ENCODE measurements at regions not wholly inside any gene's neighbourhood (a gene's known extent, or its start where the extent isn't known, plus 50 kb on each side); places are given as distances from the start of the nearest gene placed in this dataset.

GRCh38 chr12:127726671-127727315 lies 540.2 kb upstream of the TMEM132C start:
- DNase-seq (ENCODE audit: low spot score): no peak
- H3K27ac ChIP-seq (ENCODE audit: low read depth, low read length, poor library complexity, severe bottlenecking): no peak overlapping the region
- no peak overlapping the region for H3K4me2 ChIP-seq (ENCODE audit: low read length)
- no peaks in the 10 kb centered on the region for H3K9me3 ChIP-seq (ENCODE audit: low read length)
- H3K9me2 ChIP-seq (ENCODE audit: insufficient read depth, low read length): no peaks in the 10 kb centered on the region
- H3K36me3 ChIP-seq (ENCODE audit: insufficient read depth, low read length): no peaks in the 10 kb centered on the region
- no peak overlapping the region for H3K4me3 ChIP-seq (ENCODE audit: low read depth, low read length, poor library complexity, severe bottlenecking)
- BruUV-seq (replicated peaks): no TSS peak
- no peaks in the 10 kb centered on the region for H3K79me2 ChIP-seq (ENCODE audit: insufficient read depth, low read depth, low read length)
- no peaks in the 10 kb centered on the region for H3K4me1 ChIP-seq (ENCODE audit: insufficient read depth, low read length, poor library complexity, severe bottlenecking)
- CTCF ChIA-PET (ENCODE audit: unreplicated experiment): no interaction called here
- intact Hi-C loops (cut with micrococcal nuclease; ENCODE audit: unreplicated experiment): no loop called here
- H4K20me1 ChIP-seq (ENCODE audit: insufficient read depth, low read length): no peaks in the 10 kb centered on the region
- TF ChIP-seq CTCF (conservative IDR thresholded peaks at IDR 0.05; ENCODE audit: low read length): no peak
- no peak for TF ChIP-seq EZH2phosphoT487 (IDR thresholded peaks at IDR 0.05; ENCODE audit: borderline replicate concordance, low read depth, low read length)
- H2AFZ ChIP-seq (ENCODE audit: low read length): no peak overlapping the region
- POLR2A ChIA-PET: no interaction called here

GRCh38 chr12:127728285-127728684 lies 538.7 kb upstream of the TMEM132C start:
- Histone ChIP-seq H3K36me3 (ENCODE audit: insufficient read depth, low read length) (no peaks in the 10 kb centered on the region), H4K20me1 (ENCODE audit: insufficient read depth, low read length) (no peaks in the 10 kb centered on the region), H3K27ac (ENCODE audit: low read depth, low read length, poor library complexity, severe bottlenecking) (no peak overlapping the region), H3K4me3 (ENCODE audit: low read depth, low read length, poor library complexity, severe bottlenecking) (no peak overlapping the region), H2AFZ (ENCODE audit: low read length) (no peak overlapping the region), H3K9me2 (ENCODE audit: insufficient read depth, low read length) (no peaks in the 10 kb centered on the region), H3K4me2 (ENCODE audit: low read length) (no peak overlapping the region), H3K79me2 (ENCODE audit: insufficient read depth, low read depth, low read length) (no peaks in the 10 kb centered on the region), H3K9me3 (ENCODE audit: low read length) (no peaks in the 10 kb centered on the region), H3K4me1 (ENCODE audit: insufficient read depth, low read length, poor library complexity, severe bottlenecking) (no peaks in the 10 kb centered on the region)
- ChIA-PET POLR2A (no interaction called here), CTCF (ENCODE audit: unreplicated experiment) (no interaction called here)
- no TSS peak for BruUV-seq (replicated peaks)
- DNase-seq (ENCODE audit: low spot score): no peak
- TF ChIP-seq CTCF (conservative IDR thresholded peaks at IDR 0.05; ENCODE audit: low read length) (no peak), EZH2phosphoT487 (IDR thresholded peaks at IDR 0.05; ENCODE audit: borderline replicate concordance, low read depth, low read length) (no peak)
- intact Hi-C loops (cut with micrococcal nuclease; ENCODE audit: unreplicated experiment): no loop called here

- CTCF ChIA-PET (ENCODE audit: unreplicated experiment): no interaction called here
- H3K9me2 ChIP-seq (ENCODE audit: insufficient read depth, low read length): no peaks in the 10 kb centered on the region
- H3K9me3 ChIP-seq (ENCODE audit: low read length): no peaks in the 10 kb centered on the region
- no peak overlapping the region for H2AFZ ChIP-seq (ENCODE audit: low read length)
- POLR2A ChIA-PET: no interaction called here
- no peak overlapping the region for H3K27ac ChIP-seq (ENCODE audit: low read depth, low read length, poor library complexity, severe bottlenecking)
- no peaks in the 10 kb centered on the region for H4K20me1 ChIP-seq (ENCODE audit: insufficient read depth, low read length)
- H3K4me1 ChIP-seq (ENCODE audit: insufficient read depth, low read length, poor library complexity, severe bottlenecking): no peaks in the 10 kb centered on the region
- no peak overlapping the region for H3K4me3 ChIP-seq (ENCODE audit: low read depth, low read length, poor library complexity, severe bottlenecking)
- TF ChIP-seq EZH2phosphoT487 (IDR thresholded peaks at IDR 0.05; ENCODE audit: borderline replicate concordance, low read depth, low read length) (no peak), CTCF (conservative IDR thresholded peaks at IDR 0.05; ENCODE audit: low read length) (no peak)
- H3K79me2 ChIP-seq (ENCODE audit: insufficient read depth, low read depth, low read length): no peaks in the 10 kb centered on the region
- intact Hi-C loops (cut with micrococcal nuclease; ENCODE audit: unreplicated experiment): no loop called here
- DNase-seq (ENCODE audit: low spot score): no peak
- no peaks in the 10 kb centered on the region for H3K36me3 ChIP-seq (ENCODE audit: insufficient read depth, low read length)
- H3K4me2 ChIP-seq (ENCODE audit: low read length): no peak overlapping the region
- no TSS peak for BruUV-seq (replicated peaks)
Measured at GRCh38 chr12:127728729-127729128, 538.2 kb upstream of the TMEM132C start.
